Cardiac fibroblast (primary cell): ENCODE measurements at regions not wholly inside any gene's neighbourhood (a gene's known extent, or its start where the extent isn't known, plus 50 kb on each side); places are given as distances from the start of the nearest gene placed in this dataset.

Experiments
- DNase-seq, 2 donors: peaks; one replicate each; pipeline versions ENCODE4 v3.0.0 to v3.0.0-alpha.2; 2010; ENCODE audit warnings: low read depth in 2 of 2
- H3K4me3 ChIP-seq, 2 donors: replicated peaks in 1 of 2; 1 replicate in 1 of 2; 2 replicates in 1 of 2; pipeline ENCODE4 v1.5.1; 2011; ENCODE audit warnings: low read depth in 2 of 2, low read length in 2 of 2, mild to moderate bottlenecking in 2 of 2, moderate library complexity in 1 of 2
- TF ChIP-seq, protein P1 (sequence below): IDR thresholded peaks from one replicate; pipeline ENCODE4 v1.5.1; 2011; ENCODE audit warnings: low read depth, mild to moderate bottlenecking, low read length, inconsistent platforms

DNA sequence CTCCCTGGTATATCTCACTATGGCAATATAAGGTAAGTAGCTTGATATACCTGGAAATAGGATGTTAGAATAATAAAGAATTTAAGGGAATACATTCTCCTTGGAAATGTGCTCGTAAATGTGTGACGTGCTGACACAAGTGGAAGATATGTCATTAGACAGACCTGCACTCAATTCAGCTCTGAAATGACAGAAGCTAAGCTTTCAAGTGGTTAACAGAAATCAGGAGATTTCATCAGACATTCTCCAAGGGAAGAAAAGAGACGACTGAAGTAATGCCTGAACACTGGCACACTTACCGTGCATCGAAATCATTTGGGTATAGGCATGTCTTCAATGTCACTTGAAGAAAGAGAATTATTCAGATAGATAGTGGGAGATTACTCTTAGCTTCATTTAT, 933.3 kb upstream of the CTNND2 start:
- TF ChIP-seq, protein P1, sequence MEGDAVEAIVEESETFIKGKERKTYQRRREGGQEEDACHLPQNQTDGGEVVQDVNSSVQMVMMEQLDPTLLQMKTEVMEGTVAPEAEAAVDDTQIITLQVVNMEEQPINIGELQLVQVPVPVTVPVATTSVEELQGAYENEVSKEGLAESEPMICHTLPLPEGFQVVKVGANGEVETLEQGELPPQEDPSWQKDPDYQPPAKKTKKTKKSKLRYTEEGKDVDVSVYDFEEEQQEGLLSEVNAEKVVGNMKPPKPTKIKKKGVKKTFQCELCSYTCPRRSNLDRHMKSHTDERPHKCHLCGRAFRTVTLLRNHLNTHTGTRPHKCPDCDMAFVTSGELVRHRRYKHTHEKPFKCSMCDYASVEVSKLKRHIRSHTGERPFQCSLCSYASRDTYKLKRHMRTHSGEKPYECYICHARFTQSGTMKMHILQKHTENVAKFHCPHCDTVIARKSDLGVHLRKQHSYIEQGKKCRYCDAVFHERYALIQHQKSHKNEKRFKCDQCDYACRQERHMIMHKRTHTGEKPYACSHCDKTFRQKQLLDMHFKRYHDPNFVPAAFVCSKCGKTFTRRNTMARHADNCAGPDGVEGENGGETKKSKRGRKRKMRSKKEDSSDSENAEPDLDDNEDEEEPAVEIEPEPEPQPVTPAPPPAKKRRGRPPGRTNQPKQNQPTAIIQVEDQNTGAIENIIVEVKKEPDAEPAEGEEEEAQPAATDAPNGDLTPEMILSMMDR = no peak

DNA sequence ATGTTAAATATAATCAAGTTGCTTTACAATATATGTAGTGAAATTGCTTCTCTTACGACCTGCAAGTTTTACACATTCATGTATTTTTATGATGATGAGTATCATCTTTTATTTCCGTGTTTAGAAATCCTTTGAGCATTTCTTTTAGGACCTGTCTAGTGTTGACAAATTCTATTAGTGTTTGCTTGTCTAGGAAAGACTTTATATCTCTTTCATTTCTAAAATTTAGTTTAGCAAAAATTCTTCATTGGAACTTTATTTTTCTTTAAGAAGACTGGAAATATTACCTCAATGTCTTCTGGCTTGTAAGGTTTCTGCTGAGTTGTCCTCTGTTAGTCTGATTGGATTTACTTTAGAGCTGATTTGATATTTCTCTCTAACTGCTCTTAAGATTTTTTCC, 920.9 kb upstream of the CTNND2 start:
- no peak overlapping the region for H3K4me3 ChIP-seq
- no peak for DNase-seq
- TF ChIP-seq, protein P1 = no peak

More for the DNA sequence above, 933.3 kb upstream of the CTNND2 start:
- no peak overlapping the region for H3K4me3 ChIP-seq
- no peak for DNase-seq

DNA sequence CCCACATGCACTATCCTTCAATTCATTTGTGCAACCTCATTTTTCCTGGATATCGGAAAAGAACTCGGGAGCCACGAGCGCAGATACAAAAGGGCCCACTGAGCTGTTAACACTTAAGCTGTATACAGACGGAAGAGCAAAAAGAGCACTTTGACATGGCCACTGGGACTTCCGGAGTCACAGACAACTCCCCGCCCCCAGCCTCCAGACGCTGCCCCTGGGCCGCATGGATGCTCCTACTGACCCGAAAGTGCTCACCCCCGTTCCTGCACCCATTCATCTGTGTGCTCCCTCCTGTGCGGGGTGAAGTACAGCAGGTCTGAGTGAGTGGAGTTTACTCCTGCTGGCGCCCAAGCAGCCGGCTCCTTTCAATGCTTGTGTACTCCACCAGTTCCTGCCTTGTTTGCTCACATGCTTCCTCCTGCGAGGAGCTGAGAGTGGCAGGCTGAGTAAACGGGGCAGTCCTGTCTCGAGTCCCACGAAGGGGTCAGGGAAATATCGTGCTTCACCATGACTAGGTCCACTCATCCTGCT, 901.0 kb upstream of the CTNND2 start:
- TF ChIP-seq, protein P1 = no peak

DNA sequence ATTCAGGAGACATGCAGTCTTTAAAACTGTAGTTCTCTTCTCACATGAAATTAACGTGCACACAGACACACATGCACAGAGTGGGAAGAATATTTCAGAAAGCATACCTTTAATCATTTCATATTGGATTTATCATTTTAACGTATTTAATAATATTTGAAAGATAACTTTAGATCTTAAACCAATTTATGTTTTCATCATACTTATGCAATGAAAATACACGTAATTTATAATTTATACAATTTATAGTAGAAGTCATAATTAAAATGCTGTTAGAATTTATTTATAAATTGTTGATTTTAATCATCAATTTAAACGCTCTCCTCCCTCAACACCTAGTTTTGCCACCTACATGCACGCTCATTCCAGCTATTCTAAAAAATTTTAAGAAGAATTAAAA, 894.9 kb upstream of the CTNND2 start:
- H3K4me3 ChIP-seq = no peak overlapping the region
- no peak for DNase-seq
- TF ChIP-seq, protein P1 = no peak

More for the DNA sequence above, 901.0 kb upstream of the CTNND2 start:
- DNase-seq = no peak
- no peak overlapping the region for H3K4me3 ChIP-seq

DNA sequence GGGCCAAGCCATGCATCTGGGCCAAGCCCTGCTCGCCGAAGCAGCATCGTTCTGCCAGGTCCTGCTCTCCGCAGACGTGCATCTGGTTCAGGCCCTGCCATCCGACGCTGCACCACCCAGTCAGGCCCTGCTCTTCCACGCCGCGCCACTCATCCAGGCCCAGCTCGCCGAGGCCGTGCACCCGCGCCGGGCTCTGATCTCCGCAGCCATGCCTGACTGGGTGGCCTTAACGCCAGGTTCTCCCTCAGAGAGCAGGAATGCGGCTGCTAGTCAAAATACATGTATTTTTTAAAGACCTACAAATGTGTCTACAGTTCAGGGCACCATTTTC, 891.1 kb upstream of the CTNND2 start:
- no peak overlapping the region for H3K4me3 ChIP-seq
- DNase-seq = no peak
- TF ChIP-seq, protein P1 = no peak

DNA sequence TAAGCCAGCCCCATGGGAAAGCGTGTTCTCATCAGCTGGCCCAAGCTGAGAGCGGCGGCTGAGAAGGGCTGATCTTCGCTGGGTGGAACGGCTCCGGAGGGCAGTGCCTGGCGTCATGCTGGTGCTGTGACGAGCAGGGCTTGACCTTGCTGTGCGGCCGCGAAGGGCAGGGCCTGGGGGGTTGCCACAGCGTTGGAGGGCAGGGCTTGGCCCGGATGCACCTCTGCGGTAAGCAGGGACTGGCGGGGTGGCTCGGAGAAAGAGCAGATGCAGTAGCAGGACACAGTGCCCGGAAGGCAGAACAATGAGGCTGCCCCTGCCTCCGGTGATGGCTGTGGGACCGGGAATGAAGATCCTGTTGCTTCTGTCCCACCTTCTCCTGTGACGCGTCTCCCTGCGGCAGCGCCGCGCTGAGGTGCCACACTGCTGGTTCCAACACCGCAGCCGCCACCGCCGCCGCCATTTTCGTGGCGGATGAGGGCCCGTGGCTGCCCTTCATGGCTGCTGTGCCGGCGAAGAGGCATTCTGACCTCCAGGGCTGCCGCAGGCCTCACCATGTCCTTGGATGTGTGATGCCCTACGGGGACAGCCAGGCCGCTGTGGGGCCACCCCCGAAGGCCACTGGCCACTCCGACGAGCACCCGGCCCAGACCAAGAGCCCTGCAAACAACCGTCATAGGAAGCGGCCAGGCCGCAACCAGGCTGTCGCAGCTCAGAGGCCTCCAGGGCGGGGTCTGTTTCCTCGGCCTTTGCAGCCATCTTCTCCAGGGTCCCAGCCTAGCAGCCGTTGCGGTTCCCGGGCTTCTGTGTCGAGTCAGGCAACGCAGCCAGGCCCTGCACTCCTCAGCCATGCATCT, 890.5 kb upstream of the CTNND2 start:
- no peak overlapping the region for H3K4me3 ChIP-seq
- DNase-seq = no peak
- TF ChIP-seq, protein P1 = no peak
